ENCODE measurements at regions not wholly inside any gene's neighbourhood (a gene's known extent, or its start where the extent isn't known, plus 50 kb on each side); places are given as distances from the start of the nearest gene placed in this dataset.

DNA sequence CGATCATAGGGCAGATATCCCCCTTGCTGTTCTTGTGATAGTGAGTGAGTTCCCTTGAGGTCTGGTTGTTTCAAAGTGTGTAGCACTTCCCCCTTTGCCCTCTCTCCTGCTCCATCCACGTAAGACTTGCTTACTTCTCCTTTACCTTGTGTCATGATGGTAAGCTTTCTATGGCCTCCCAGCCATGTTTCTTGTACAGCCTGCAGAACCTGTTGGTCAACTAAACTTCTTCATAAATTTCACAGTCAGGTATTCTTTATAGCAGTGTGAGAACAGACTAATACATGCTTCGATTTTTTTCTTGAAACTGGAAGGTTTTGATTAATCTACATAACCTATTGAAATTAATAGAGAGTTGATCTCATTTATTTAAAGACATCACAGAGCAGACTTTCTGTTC, 302.5 kb upstream of the PBX1 start:
- no peak overlapping the region for H3K27ac ChIP-seq (ENCODE audit: low read depth, low read length)
- no peaks in the 10 kb centered on the region for H3K9me2 ChIP-seq (ENCODE audit: insufficient read depth)
- DNase-seq (ENCODE audit: low read depth, low spot score) = no peak
- TF ChIP-seq TCF7L2 (IDR thresholded peaks at IDR 0.05; ENCODE audit: borderline replicate concordance, extremely low read depth, insufficient read depth, insufficient read length) (no peak), EZH2phosphoT487 (IDR thresholded peaks at IDR 0.05; ENCODE audit: borderline replicate concordance) (no peak), SP1 (IDR thresholded peaks at IDR 0.05; ENCODE audit: low read depth) (no peak), CTCF (IDR thresholded peaks at IDR 0.05 in 2 of 3, conservative IDR thresholded peaks at IDR 0.05 in 1 of 3; ENCODE audit: borderline replicate concordance in 1 of 3, insufficient read depth in 1 of 3, low read depth in 2 of 3, low read length in 2 of 3) (no peak), POLR2A (IDR thresholded peaks at IDR 0.05; ENCODE audit: borderline replicate concordance, extremely low read depth, insufficient read depth, insufficient read length) (no peak), ELF1 (IDR thresholded peaks at IDR 0.05; ENCODE audit: borderline replicate concordance, low read depth) (no peak), ZFX (IDR thresholded peaks at IDR 0.05) (no peak), RAD21 (IDR thresholded peaks at IDR 0.05; ENCODE audit: low read depth) (no peak)
- TF ChIP-seq, protein P1, sequence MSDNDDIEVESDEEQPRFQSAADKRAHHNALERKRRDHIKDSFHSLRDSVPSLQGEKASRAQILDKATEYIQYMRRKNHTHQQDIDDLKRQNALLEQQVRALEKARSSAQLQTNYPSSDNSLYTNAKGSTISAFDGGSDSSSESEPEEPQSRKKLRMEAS (IDR thresholded peaks at IDR 0.05) = no peak
- TF ChIP-seq, protein P2, sequence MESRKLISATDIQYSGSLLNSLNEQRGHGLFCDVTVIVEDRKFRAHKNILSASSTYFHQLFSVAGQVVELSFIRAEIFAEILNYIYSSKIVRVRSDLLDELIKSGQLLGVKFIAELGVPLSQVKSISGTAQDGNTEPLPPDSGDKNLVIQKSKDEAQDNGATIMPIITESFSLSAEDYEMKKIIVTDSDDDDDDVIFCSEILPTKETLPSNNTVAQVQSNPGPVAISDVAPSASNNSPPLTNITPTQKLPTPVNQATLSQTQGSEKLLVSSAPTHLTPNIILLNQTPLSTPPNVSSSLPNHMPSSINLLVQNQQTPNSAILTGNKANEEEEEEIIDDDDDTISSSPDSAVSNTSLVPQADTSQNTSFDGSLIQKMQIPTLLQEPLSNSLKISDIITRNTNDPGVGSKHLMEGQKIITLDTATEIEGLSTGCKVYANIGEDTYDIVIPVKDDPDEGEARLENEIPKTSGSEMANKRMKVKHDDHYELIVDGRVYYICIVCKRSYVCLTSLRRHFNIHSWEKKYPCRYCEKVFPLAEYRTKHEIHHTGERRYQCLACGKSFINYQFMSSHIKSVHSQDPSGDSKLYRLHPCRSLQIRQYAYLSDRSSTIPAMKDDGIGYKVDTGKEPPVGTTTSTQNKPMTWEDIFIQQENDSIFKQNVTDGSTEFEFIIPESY (IDR thresholded peaks at IDR 0.05; ENCODE audit: extremely low read depth, insufficient replicate concordance, low read length) = no peak
- TF ChIP-seq, protein P3, sequence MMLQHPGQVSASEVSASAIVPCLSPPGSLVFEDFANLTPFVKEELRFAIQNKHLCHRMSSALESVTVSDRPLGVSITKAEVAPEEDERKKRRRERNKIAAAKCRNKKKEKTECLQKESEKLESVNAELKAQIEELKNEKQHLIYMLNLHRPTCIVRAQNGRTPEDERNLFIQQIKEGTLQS (IDR thresholded peaks at IDR 0.05) = no peak
- no peak for ATAC-seq
- H3K4me2 ChIP-seq (ENCODE audit: low read length) = no peak overlapping the region
- POLR2A ChIA-PET = no interaction called here
- H3K4me3 ChIP-seq (replicated peaks in 1 of 2; ENCODE audit: low read depth in 1 of 2, low read length in 2 of 2) = no peak overlapping the region
- RAD21 ChIA-PET (ENCODE audit: low non-redundant PET in 1 of 2, low total read pairs in 2 of 2, uncharacterized antibody in 2 of 2, unreplicated experiment in 2 of 2) = no interaction called here
- H3K4me1 ChIP-seq (ENCODE audit: control insufficient read depth in 1 of 2, insufficient read depth in 2 of 2, low read length in 2 of 2) = no peaks in the 10 kb centered on the region
- BruUV-seq (replicated peaks) = no TSS peak
- no peak overlapping the region for H3K9ac ChIP-seq (ENCODE audit: low read length)
- H3K36me3 ChIP-seq (ENCODE audit: control insufficient read depth in 1 of 2, insufficient read depth in 2 of 2, low read length in 2 of 2) = no peaks in the 10 kb centered on the region
- H4K20me1 ChIP-seq (ENCODE audit: insufficient read depth) = no peaks in the 10 kb centered on the region
- no peaks in the 10 kb centered on the region for H3K79me2 ChIP-seq (ENCODE audit: insufficient read depth, low read length)
- no peaks in the 10 kb centered on the region for H3K27me3 ChIP-seq (ENCODE audit: insufficient read depth, low read length)
- H3K9me3 ChIP-seq (ENCODE audit: control insufficient read depth in 1 of 2, insufficient read depth in 1 of 2, low read depth in 1 of 2, low read length in 2 of 2) = no peaks in the 10 kb centered on the region
- intact Hi-C loops (cut with micrococcal nuclease) = no loop called here
- no peak overlapping the region for H2AFZ ChIP-seq (ENCODE audit: low read depth, low read length, poor library complexity, severe bottlenecking)
- CTCF ChIA-PET = no interaction called here

Measured in HCT116 (cell line).